ENCODE measurements at regions not wholly inside any gene's neighbourhood (a gene's known extent, or its start where the extent isn't known, plus 50 kb on each side); places are given as distances from the start of the nearest gene placed in this dataset.

DNA sequence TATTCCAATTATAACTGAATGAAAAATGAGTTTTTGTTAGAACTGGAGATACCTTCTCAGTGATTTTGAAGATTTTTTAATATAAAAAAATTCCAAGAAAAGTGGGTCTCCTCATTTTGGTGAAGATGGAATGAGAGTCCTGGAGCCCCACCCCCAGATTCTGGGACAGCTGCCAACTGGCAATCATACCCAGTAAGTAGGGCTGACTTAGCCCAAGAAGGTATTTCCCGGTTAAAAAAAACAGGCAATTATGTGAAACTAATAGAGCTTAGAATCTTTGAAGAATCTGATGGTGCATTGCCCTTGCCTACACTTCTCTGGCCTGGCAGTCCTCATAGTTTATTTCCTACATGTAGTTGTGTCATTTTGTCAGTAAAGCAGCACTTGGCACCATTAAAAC lies 52.8 kb upstream of the VWDE start:
- no peak overlapping the region for H3K4me3 ChIP-seq
- TF ChIP-seq POLR2A (IDR thresholded peaks at IDR 0.05) (no peak), POLR2AphosphoS5 (IDR thresholded peaks at IDR 0.05; ENCODE audit: insufficient read depth in 1 of 2, low read depth in 1 of 2) (no peak)
- TF ChIP-seq, protein P1, sequence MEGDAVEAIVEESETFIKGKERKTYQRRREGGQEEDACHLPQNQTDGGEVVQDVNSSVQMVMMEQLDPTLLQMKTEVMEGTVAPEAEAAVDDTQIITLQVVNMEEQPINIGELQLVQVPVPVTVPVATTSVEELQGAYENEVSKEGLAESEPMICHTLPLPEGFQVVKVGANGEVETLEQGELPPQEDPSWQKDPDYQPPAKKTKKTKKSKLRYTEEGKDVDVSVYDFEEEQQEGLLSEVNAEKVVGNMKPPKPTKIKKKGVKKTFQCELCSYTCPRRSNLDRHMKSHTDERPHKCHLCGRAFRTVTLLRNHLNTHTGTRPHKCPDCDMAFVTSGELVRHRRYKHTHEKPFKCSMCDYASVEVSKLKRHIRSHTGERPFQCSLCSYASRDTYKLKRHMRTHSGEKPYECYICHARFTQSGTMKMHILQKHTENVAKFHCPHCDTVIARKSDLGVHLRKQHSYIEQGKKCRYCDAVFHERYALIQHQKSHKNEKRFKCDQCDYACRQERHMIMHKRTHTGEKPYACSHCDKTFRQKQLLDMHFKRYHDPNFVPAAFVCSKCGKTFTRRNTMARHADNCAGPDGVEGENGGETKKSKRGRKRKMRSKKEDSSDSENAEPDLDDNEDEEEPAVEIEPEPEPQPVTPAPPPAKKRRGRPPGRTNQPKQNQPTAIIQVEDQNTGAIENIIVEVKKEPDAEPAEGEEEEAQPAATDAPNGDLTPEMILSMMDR (IDR thresholded peaks at IDR 0.05): no peak
- no peaks in the 10 kb centered on the region for H3K36me3 ChIP-seq
- no peaks in the 10 kb centered on the region for H3K9me3 ChIP-seq
- intact Hi-C loops (cut with DNase I): no loop called here
- H3K4me1 ChIP-seq: no peaks in the 10 kb centered on the region
- no peak overlapping the region for H3K27ac ChIP-seq
- no peaks in the 10 kb centered on the region for H3K27me3 ChIP-seq
- DNase-seq (ENCODE audit: extremely low spot score in 2 of 2): no peak

DNA sequence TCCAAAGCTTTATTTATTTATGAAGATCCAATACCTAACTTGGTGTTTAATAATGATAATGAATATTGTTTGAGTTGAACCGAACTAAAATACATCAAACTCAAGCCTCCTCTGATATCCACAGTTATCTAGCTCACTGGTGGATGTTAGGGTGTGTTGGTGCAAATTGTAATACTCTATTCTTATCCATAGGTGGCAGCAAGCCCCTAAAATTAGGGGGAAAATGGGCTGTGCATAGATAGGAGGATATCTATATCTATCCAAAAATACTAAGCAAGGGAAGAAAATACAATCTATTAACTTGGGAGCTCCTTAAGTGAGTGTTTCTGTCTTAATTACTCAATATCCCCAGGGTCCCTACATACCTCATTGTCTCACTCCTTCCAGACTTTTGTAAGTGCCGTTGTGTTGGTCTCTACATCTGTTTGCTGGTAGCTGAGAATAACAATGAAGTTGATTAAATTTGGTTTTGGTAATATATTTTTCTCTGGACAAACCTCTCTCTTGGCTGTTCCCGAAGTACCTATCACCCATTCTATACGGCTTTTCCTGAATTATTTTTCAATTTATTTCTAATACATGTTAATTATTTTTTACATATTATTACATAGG lies 55.0 kb upstream of the VWDE start:
- H3K27ac ChIP-seq: no peak overlapping the region
- intact Hi-C loops (cut with DNase I): no loop called here
- H3K27me3 ChIP-seq: no peaks in the 10 kb centered on the region
- TF ChIP-seq, protein P1 (IDR thresholded peaks at IDR 0.05): peak in 1 of 3 experiments; percentile 30
- no peak for TF ChIP-seq POLR2A (IDR thresholded peaks at IDR 0.05)
- H3K4me3 ChIP-seq: no peak overlapping the region
- no peaks in the 10 kb centered on the region for H3K4me1 ChIP-seq
- no peaks in the 10 kb centered on the region for H3K9me3 ChIP-seq
- no peaks in the 10 kb centered on the region for H3K36me3 ChIP-seq
- no peak for DNase-seq (ENCODE audit: extremely low spot score in 2 of 2)

DNA sequence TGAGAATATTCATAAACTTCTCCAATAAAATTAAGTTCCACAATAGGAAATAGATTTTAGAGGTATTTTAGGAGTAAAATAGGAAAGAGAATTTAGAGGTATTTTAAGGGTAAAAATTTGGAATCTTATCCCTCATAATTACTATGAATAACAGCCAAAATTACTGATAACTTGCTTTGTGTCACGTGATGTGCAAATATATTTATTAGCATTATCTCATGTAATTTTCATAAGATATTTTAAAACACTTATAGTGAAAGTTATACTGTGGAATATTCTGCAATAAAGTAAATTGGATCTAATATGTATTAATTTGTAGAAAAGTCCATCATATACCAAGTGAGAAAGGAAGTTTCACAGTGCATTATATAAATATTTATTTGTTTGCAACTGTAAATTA lies 64.2 kb upstream of the VWDE start:
- DNase-seq (ENCODE audit: extremely low spot score in 2 of 2): no peak
- H3K27me3 ChIP-seq: no peaks in the 10 kb centered on the region
- intact Hi-C loops (cut with DNase I): no loop called here
- no peak overlapping the region for H3K27ac ChIP-seq
- H3K9me3 ChIP-seq: no peaks in the 10 kb centered on the region
- H3K36me3 ChIP-seq: no peaks in the 10 kb centered on the region
- no peak overlapping the region for H3K4me3 ChIP-seq
- H3K4me1 ChIP-seq: no peaks in the 10 kb centered on the region
- TF ChIP-seq POLR2A (IDR thresholded peaks at IDR 0.05): no peak
- TF ChIP-seq, protein P1 (IDR thresholded peaks at IDR 0.05): no peak
- TF ChIP-seq POLR2AphosphoS5 (IDR thresholded peaks at IDR 0.05; ENCODE audit: insufficient read depth in 1 of 2, low read depth in 1 of 2): no peak

DNA sequence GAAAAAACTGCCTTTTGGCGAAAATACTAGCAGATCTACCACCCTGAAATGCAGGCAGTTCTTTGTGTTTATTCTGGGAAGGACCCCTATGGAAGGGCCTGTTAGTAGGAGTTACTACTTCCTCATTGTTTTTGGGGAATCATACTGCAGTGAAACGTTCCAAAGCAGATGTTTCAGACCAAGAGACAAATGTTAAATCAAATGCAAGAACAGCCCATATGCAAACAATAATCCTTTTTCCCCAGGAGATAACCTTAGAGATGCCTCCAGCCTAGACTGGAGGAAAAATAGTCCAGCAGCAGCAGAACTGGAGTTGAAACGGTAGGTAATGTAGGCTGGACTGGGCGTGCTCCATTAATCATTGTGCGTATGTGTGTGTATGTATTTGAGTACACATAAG lies 65.9 kb upstream of the VWDE start:
- no peak for DNase-seq (ENCODE audit: extremely low spot score in 2 of 2)
- Histone ChIP-seq H3K27ac (no peak overlapping the region), H3K4me1 (no peaks in the 10 kb centered on the region), H3K9me3 (no peaks in the 10 kb centered on the region), H3K36me3 (no peaks in the 10 kb centered on the region), H3K27me3 (no peaks in the 10 kb centered on the region), H3K4me3 (no peak overlapping the region)
- TF ChIP-seq, protein P1 (IDR thresholded peaks at IDR 0.05): no peak
- no peak for TF ChIP-seq POLR2AphosphoS5 (IDR thresholded peaks at IDR 0.05; ENCODE audit: insufficient read depth in 1 of 2, low read depth in 1 of 2)
- no peak for TF ChIP-seq POLR2A (IDR thresholded peaks at IDR 0.05)
- intact Hi-C loops (cut with DNase I): no loop called here

DNA sequence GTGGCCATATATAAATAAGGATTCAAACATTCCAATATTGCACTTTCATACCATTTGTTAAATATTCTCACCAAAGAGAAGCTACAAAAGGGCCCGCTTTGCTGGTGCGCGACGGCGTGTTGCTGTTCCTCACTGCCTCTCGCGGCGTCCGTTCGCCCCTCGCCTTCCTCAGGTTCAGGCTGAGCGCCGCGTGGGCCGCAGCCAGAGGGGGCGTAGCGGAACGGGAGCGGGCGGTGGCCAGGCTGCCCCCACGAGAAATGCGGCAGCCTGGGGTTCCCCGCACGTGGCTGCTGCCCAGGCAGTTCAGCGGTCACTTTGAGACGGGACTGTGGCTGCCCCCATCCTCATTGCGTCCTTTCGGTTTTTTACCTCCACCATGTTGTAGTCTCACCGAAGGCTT lies 67.3 kb upstream of the VWDE start:
- Histone ChIP-seq H3K4me1 (no peaks in the 10 kb centered on the region), H3K36me3 (no peaks in the 10 kb centered on the region), H3K27me3 (no peaks in the 10 kb centered on the region), H3K27ac (no peak overlapping the region), H3K4me3 (no peak overlapping the region), H3K9me3 (no peaks in the 10 kb centered on the region)
- intact Hi-C loops (cut with DNase I): no loop called here
- no peak for DNase-seq (ENCODE audit: extremely low spot score in 2 of 2)
- TF ChIP-seq, protein P1 (IDR thresholded peaks at IDR 0.05): no peak
- no peak for TF ChIP-seq POLR2A (IDR thresholded peaks at IDR 0.05)
- no peak for TF ChIP-seq POLR2AphosphoS5 (IDR thresholded peaks at IDR 0.05; ENCODE audit: insufficient read depth in 1 of 2, low read depth in 1 of 2)
